Erythroblast (primary cell): ENCODE measurements at regions not wholly inside any gene's neighbourhood (a gene's known extent, or its start where the extent isn't known, plus 50 kb on each side); places are given as distances from the start of the nearest gene placed in this dataset.

Source experiments
- GATA1 ChIP-seq: IDR thresholded peaks from 2 replicates; pipeline ENCODE4 v1.6.1; 2011; ENCODE audit warnings: low read depth, mild to moderate bottlenecking, control low read depth, low read length, moderate library complexity
- POLR2A ChIP-seq: IDR thresholded peaks from 2 replicates; pipeline ENCODE4 v1.6.1; 2011; ENCODE audit warnings: mild to moderate bottlenecking, low read length

DNA sequence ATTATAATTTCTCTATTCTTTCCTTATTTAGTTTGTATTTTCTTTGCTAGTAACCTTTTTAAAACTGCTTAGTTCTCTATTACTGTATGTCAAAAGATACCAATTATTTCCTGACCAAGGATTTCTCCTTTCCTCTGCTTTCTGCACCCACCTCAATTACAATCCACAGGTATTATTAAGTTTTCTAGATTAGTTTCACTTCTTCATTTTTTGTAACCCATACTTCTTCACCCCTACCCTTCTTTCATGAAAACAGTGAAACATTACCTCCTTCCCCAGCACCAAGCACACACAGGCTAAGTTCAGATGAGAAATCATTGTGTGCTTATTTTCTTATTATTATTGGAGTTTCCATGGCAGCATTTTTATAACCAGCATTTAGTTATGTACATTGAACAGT, 318.5 kb upstream of the MDGA2 start:
- TF ChIP-seq POLR2A, result no peak
- TF ChIP-seq GATA1, result no peak
